WERI-Rb-1 (cell line): ENCODE measurements at regions not wholly inside any gene's neighbourhood (a gene's known extent, or its start where the extent isn't known, plus 50 kb on each side); places are given as distances from the start of the nearest gene placed in this dataset.

Experiments used
- DNase-seq: peaks from one replicate; pipeline ENCODE4 v3.0.0-alpha.2; 2020
- H3K27ac ChIP-seq: fragments of 250-450 bp; sonication (Bioruptor Pico); 2 replicates; pipeline ENCODE4 v1.5.1; 2020; ENCODE audit warnings: mild to moderate bottlenecking, moderate library complexity
- H3K27me3 ChIP-seq: fragments of 250-450 bp; sonication (Bioruptor Pico); 2 replicates; pipeline ENCODE4 v1.5.1; 2021; ENCODE audit warnings: mild to moderate bottlenecking, low read depth, moderate library complexity; ENCODE audit not compliant: insufficient read depth, severe bottlenecking
- H3K36me3 ChIP-seq: fragments of 250-450 bp; sonication (Bioruptor Pico); 2 replicates; pipeline ENCODE4 v1.5.1; 2020; ENCODE audit warnings: mild to moderate bottlenecking, moderate library complexity
- H3K4me3 ChIP-seq: 2 replicates; pipeline ENCODE4 v1.5.1; 2011; ENCODE audit warnings: low read depth, mild to moderate bottlenecking, control low read depth, low read length
- H3K9me3 ChIP-seq: fragments of 250-450 bp; sonication (Bioruptor Pico); 2 replicates; pipeline ENCODE4 v1.5.1; 2021; ENCODE audit warnings: mild to moderate bottlenecking, moderate library complexity; ENCODE audit not compliant: severe bottlenecking
- CTCF ChIP-seq: IDR thresholded peaks from 2 replicates; pipeline ENCODE4 v1.5.1; 2011; ENCODE audit warnings: low read depth, mild to moderate bottlenecking, control low read depth, inconsistent platforms, low read length

GRCh38 chr10:4475827-4476490 is 350.0 kb upstream of the AKR1E2 start:
- Histone ChIP-seq H3K9me3 (no peaks in the 10 kb centered on the region), H3K4me3 (no peak overlapping the region), H3K36me3 (no peaks in the 10 kb centered on the region), H3K27me3 (no peaks in the 10 kb centered on the region), H3K27ac (no peak overlapping the region)
- no peak for TF ChIP-seq CTCF
- no peak for DNase-seq

- Histone ChIP-seq H3K27ac (no peak overlapping the region), H3K9me3 (no peaks in the 10 kb centered on the region), H3K4me3 (no peak overlapping the region), H3K36me3 (no peaks in the 10 kb centered on the region), H3K27me3 (no peaks in the 10 kb centered on the region)
- no peak for TF ChIP-seq CTCF
- DNase-seq, result no peak
Observed at GRCh38 chr10:4474829-4475228, 351.2 kb upstream of the AKR1E2 start.

GRCh38 chr10:4473977-4474376 is 352.0 kb upstream of the AKR1E2 start:
- H3K4me3 ChIP-seq, result no peak overlapping the region
- DNase-seq, result no peak
- no peak overlapping the region for H3K27ac ChIP-seq
- no peak for TF ChIP-seq CTCF
- no peaks in the 10 kb centered on the region for H3K27me3 ChIP-seq
- H3K9me3 ChIP-seq, result no peaks in the 10 kb centered on the region
- H3K36me3 ChIP-seq, result no peaks in the 10 kb centered on the region

- no peaks in the 10 kb centered on the region for H3K27me3 ChIP-seq
- no peak for TF ChIP-seq CTCF
- H3K9me3 ChIP-seq, result no peaks in the 10 kb centered on the region
- H3K36me3 ChIP-seq, result no peaks in the 10 kb centered on the region
- no peak overlapping the region for H3K27ac ChIP-seq
- DNase-seq, result no peak
- no peak overlapping the region for H3K4me3 ChIP-seq
Observed at GRCh38 chr10:4472190-4472904, 353.7 kb upstream of the AKR1E2 start.

GRCh38 chr10:4470231-4470835 is 355.7 kb upstream of the AKR1E2 start:
- no peak for TF ChIP-seq CTCF
- no peak for DNase-seq
- H3K27ac ChIP-seq, result no peak overlapping the region

More at GRCh38 chr10:4470231-4470835, 355.7 kb upstream of the AKR1E2 start:
- no peaks in the 10 kb centered on the region for H3K9me3 ChIP-seq
- H3K4me3 ChIP-seq, result no peak overlapping the region
- H3K36me3 ChIP-seq, result no peaks in the 10 kb centered on the region
- H3K27me3 ChIP-seq, result no peaks in the 10 kb centered on the region
